ENCODE measurements at regions not wholly inside any gene's neighbourhood (a gene's known extent, or its start where the extent isn't known, plus 50 kb on each side); places are given as distances from the start of the nearest gene placed in this dataset.
"Not testable (repeated sequence)": the region's sequence is repeated elsewhere in the genome, so short reads cannot be mapped to it uniquely, and the experiment has no call there.

DNA sequence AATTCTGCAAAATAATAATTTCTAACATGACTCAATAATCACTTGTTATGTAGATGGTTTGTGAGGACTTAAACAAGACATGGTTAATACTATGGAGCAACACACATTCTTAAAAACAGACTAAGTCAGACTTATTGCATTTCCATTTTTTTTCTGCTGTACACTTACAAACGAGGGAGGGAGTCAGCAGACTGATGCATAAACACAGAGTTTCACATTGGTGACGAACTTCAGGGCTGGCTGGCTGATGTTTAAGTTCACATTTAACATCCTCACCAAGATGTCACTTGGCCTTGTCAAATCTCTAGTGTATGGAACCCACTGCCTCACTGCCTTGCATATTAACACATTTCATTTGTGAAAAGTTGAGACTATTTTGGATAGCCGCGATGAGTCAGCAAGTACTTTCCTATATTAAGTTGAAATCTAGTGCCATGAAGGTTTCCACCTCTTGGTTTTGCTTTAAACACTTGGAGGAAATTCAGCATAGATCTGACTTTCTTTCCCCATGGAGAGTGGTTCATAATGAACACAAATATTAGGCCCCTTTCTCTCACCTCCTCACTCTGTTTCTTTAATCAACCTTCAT is 337.5 kb upstream of the RUNX1 start:
- Histone ChIP-seq H3K36me3 (no peaks in the 10 kb centered on the region), H3K27me3 (replicated peaks in 1 of 7) (no peaks in the 10 kb centered on the region), H3K4me3 (no peak overlapping the region), H3K9me3 (peaks cover 0 to 12% (median 7%) of the 10 kb centered on the region in 8 donors), H3K4me1 (no peaks in the 10 kb centered on the region), H3K27ac (no peak overlapping the region)
- DNase-seq, result no peak
- intact Hi-C loops (cut with DNase I; ENCODE audit: low total_unique reads), result no loop called here
- 72 to 81% (median 77%) methylated on average over 4 of the region's 4 CpGs for WGBS, 5 donors
- TF ChIP-seq POLR2A (IDR thresholded peaks at IDR 0.05), result no peak
- no peak for TF ChIP-seq POLR2AphosphoS5 (IDR thresholded peaks at IDR 0.05)
- TF ChIP-seq, protein P1, sequence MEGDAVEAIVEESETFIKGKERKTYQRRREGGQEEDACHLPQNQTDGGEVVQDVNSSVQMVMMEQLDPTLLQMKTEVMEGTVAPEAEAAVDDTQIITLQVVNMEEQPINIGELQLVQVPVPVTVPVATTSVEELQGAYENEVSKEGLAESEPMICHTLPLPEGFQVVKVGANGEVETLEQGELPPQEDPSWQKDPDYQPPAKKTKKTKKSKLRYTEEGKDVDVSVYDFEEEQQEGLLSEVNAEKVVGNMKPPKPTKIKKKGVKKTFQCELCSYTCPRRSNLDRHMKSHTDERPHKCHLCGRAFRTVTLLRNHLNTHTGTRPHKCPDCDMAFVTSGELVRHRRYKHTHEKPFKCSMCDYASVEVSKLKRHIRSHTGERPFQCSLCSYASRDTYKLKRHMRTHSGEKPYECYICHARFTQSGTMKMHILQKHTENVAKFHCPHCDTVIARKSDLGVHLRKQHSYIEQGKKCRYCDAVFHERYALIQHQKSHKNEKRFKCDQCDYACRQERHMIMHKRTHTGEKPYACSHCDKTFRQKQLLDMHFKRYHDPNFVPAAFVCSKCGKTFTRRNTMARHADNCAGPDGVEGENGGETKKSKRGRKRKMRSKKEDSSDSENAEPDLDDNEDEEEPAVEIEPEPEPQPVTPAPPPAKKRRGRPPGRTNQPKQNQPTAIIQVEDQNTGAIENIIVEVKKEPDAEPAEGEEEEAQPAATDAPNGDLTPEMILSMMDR (IDR thresholded peaks at IDR 0.05 in 8 of 11, conservative IDR thresholded peaks at IDR 0.05 in 3 of 11), result no peak

GRCh38 chr21:35384375-35384774 is 335.3 kb upstream of the RUNX1 start:
- H3K27ac ChIP-seq, result no peak overlapping the region
- no peaks in the 10 kb centered on the region for H3K4me1 ChIP-seq
- peaks cover 0 to 12% (median 7%) of the 10 kb centered on the region in 8 donors for H3K9me3 ChIP-seq
- TF ChIP-seq POLR2AphosphoS5 (IDR thresholded peaks at IDR 0.05), result no peak
- no peak for TF ChIP-seq POLR2A (IDR thresholded peaks at IDR 0.05)
- TF ChIP-seq, protein P1 (IDR thresholded peaks at IDR 0.05 in 8 of 11, conservative IDR thresholded peaks at IDR 0.05 in 3 of 11), result no peak
- H3K4me3 ChIP-seq, result no peak overlapping the region
- intact Hi-C loops (cut with DNase I; ENCODE audit: low total_unique reads), result no loop called here
- H3K36me3 ChIP-seq, result no peaks in the 10 kb centered on the region
- H3K27me3 ChIP-seq (replicated peaks in 1 of 7), result no peaks in the 10 kb centered on the region
- 90 to 93% (median 92%) methylated on average over 2 of the region's 2 CpGs for WGBS, 5 donors
- DNase-seq, result no peak

- intact Hi-C loops (cut with DNase I; ENCODE audit: low total_unique reads), result no loop called here
- DNase-seq, result no peak
- Histone ChIP-seq H3K4me3 (no peak overlapping the region), H3K9me3 (no peaks in the 10 kb centered on the region), H3K27me3 (replicated peaks in 1 of 7) (no peaks in the 10 kb centered on the region), H3K36me3 (no peaks in the 10 kb centered on the region), H3K27ac (no peak overlapping the region), H3K4me1 (no peaks in the 10 kb centered on the region)
- whole genome bisulfite sequencing, 5 donors, result 86 to 95% (median 93%) methylated on average over 6 of the region's 6 CpGs
- TF ChIP-seq POLR2AphosphoS5 (IDR thresholded peaks at IDR 0.05) (no peak), POLR2A (IDR thresholded peaks at IDR 0.05) (no peak)
- TF ChIP-seq, protein P1 (IDR thresholded peaks at IDR 0.05 in 8 of 11, conservative IDR thresholded peaks at IDR 0.05 in 3 of 11), result no peak
Measured at GRCh38 chr21:35382696-35383095, 333.6 kb upstream of the RUNX1 start.

- H3K4me3 ChIP-seq, result no peak overlapping the region
- intact Hi-C loops (cut with DNase I; ENCODE audit: low total_unique reads), result no loop called here
- DNase-seq, result no peak
- no peaks in the 10 kb centered on the region for H3K4me1 ChIP-seq
- no peaks in the 10 kb centered on the region for H3K9me3 ChIP-seq
- no peaks in the 10 kb centered on the region for H3K36me3 ChIP-seq
- no peaks in the 10 kb centered on the region for H3K27me3 ChIP-seq (replicated peaks in 1 of 7)
- 78 to 91% (median 88%) methylated on average over 6 of the region's 6 CpGs for WGBS, 5 donors
- TF ChIP-seq POLR2A (IDR thresholded peaks at IDR 0.05) (no peak), POLR2AphosphoS5 (IDR thresholded peaks at IDR 0.05) (no peak)
- TF ChIP-seq, protein P1 (IDR thresholded peaks at IDR 0.05 in 8 of 11, conservative IDR thresholded peaks at IDR 0.05 in 3 of 11), result no peak
- H3K27ac ChIP-seq, result no peak overlapping the region
Measured at GRCh38 chr21:35381743-35382310, 332.7 kb upstream of the RUNX1 start.

DNA sequence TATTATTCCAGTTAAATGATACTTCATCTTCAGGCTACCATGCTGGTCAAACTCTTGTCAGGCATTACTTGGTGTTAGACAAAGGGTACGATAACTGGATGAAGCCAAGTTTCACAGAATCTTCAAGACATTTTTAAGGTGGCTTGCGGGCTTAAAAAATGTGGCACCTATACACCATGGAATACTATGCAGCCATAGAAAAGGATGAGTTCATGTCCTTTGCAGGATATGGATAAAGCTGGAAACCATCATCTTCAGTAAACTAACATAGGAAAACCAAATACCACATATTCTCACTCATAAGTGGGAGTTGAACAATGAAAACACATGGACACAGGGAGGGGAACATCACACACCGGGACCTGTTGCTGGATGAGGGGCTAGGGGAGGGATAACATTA is 331.2 kb upstream of the RUNX1 start:
- H3K27me3 ChIP-seq (replicated peaks in 1 of 7); intact Hi-C loops (cut with DNase I; ENCODE audit: low total_unique reads): not testable (repeated sequence)
- 95 to 99% (median 98%) methylated on average over 3 of the region's 3 CpGs for WGBS, 5 donors

More for the DNA sequence above, 331.2 kb upstream of the RUNX1 start:
- not testable (repeated sequence) for DNase-seq, H3K27ac ChIP-seq, H3K36me3 ChIP-seq, H3K9me3 ChIP-seq, H3K4me1 ChIP-seq, H3K4me3 ChIP-seq

Measured in spleen (tissue), 11 donors.